Naive thymus-derived CD4-positive, alpha-beta T cell (primary cell): ENCODE measurements at regions not wholly inside any gene's neighbourhood (a gene's known extent, or its start where the extent isn't known, plus 50 kb on each side); places are given as distances from the start of the nearest gene placed in this dataset.

Experiments used
- ATAC-seq: fragments of 150-1000 bp; cut with Tn5 transposase; 2 replicates; pipeline ENCODE4 v1.10.0; 2021; ENCODE audit warnings: mild to moderate bottlenecking, moderate library complexity
- CTCF ChIA-PET: fragments of 350-600 bp; sonication (Branson Sonifier 250); formaldehyde crosslinking; loops from one replicate; lab custom pipeline; 2021; ENCODE audit warnings: antibody characterized with exemption; lab: Charles Lee
- POLR2A ChIA-PET: fragments of 350-600 bp; sonication (Branson Sonifier 250); formaldehyde crosslinking; loops from one replicate; lab custom pipeline; 2021; ENCODE audit warnings: antibody characterized with exemption, inconsistent platforms; lab: Charles Lee
- DNase-seq, 9 donors: peaks; one replicate each; pipeline versions ENCODE4 v3.0.0 to v3.0.0-alpha.2; 2020 to 2022; ENCODE audit warnings: mixed read lengths in 1 of 9
- H3K27ac ChIP-seq: one replicate; pipeline ENCODE4 v1.7.0; 2013; ENCODE audit warnings: mild to moderate bottlenecking, low read depth, low read length, moderate library complexity
- H3K27me3 ChIP-seq, 2 donors: one replicate each; pipeline ENCODE4 v1.7.0; 2013; ENCODE audit warnings: low read length in 2 of 2, mild to moderate bottlenecking in 2 of 2, moderate library complexity in 2 of 2; ENCODE audit not compliant: control insufficient read depth in 2 of 2, insufficient read depth in 2 of 2
- H3K36me3 ChIP-seq, 3 experiments: 1 replicate in 2 of 3; 2 replicates in 1 of 3; pipeline ENCODE4 v1.7.0; 2013; ENCODE audit warnings: low read length in 3 of 3, mild to moderate bottlenecking in 3 of 3, moderate library complexity in 1 of 3; ENCODE audit not compliant: insufficient read depth in 3 of 3, control insufficient read depth in 2 of 3
- H3K4me1 ChIP-seq, 2 donors: one replicate each; pipeline ENCODE4 v1.7.0; 2013; ENCODE audit warnings: low read length in 2 of 2, mild to moderate bottlenecking in 2 of 2, moderate library complexity in 1 of 2; ENCODE audit not compliant: control insufficient read depth in 2 of 2, insufficient read depth in 2 of 2
- H3K4me3 ChIP-seq: 2 replicates; pipeline ENCODE4 v1.7.0; 2013; ENCODE audit warnings: mild to moderate bottlenecking, low read length
- H3K9me3 ChIP-seq, 3 experiments: 1 replicate in 2 of 3; 2 replicates in 1 of 3; pipeline ENCODE4 v1.7.0; 2013; ENCODE audit warnings: low read length in 3 of 3; ENCODE audit not compliant: control insufficient read depth in 2 of 3
- H3K27ac Mint-ChIP-seq, 9 donors: one replicate each; pipeline ENCODE4 v1.8.0; 2020 to 2022; ENCODE audit warnings: mixed read lengths in 9 of 9, mild to moderate bottlenecking in 8 of 9, moderate library complexity in 5 of 9, inconsistent platforms in 2 of 9
- H3K27me3 Mint-ChIP-seq, 5 donors: one replicate each; pipeline ENCODE4 v1.8.0; 2021 to 2022; ENCODE audit warnings: mixed read lengths in 5 of 5, mild to moderate bottlenecking in 1 of 5
- H3K36me3 Mint-ChIP-seq, 5 donors: one replicate each; pipeline ENCODE4 v1.8.0; 2020 to 2022; ENCODE audit warnings: mixed read lengths in 5 of 5, mild to moderate bottlenecking in 3 of 5, inconsistent platforms in 1 of 5
- H3K4me1 Mint-ChIP-seq, 7 donors: one replicate each; pipeline ENCODE4 v1.8.0; 2020 to 2022; ENCODE audit warnings: mixed read lengths in 7 of 7, mild to moderate bottlenecking in 3 of 7, inconsistent platforms in 1 of 7
- H3K4me3 Mint-ChIP-seq, 10 donors: one replicate each; pipeline ENCODE4 v1.8.0; 2020 to 2022; ENCODE audit warnings: mild to moderate bottlenecking in 10 of 10, mixed read lengths in 10 of 10, moderate library complexity in 6 of 10, inconsistent platforms in 2 of 10
- H3K9me3 Mint-ChIP-seq, 11 donors: one replicate each; pipeline ENCODE4 v1.8.0; 2020 to 2022; ENCODE audit warnings: mixed read lengths in 11 of 11, mild to moderate bottlenecking in 4 of 11, inconsistent platforms in 1 of 11, moderate library complexity in 1 of 11
- intact Hi-C, 2 donors: fragments of 100-400 bp; cut with micrococcal nuclease; formaldehyde crosslinking; loops; one replicate each; pipeline ENCODE4 v1.15.1; 2023

DNA sequence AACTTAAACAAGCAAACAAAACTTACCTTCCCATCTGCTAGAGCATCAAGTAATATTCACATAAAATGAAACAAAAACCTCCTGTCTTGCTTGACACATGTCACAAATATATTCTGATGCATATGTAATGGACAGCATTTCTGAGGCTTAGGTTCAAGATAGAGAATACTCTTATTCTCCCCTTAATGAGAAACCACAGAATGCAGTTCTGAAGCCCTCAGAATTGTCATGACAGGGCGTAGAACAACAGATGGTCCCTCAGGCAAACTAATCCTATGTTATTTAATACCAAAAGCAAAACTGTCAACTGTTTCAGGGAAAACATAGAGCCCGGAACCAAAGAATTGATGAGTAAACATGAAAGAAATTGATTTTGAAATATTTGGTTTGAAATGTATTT is 229.9 kb upstream of the RIOK2 start:
- DNase-seq (no peak), ATAC-seq (no peak)
- intact Hi-C loops, result no loop called here
- Mint-ChIP-seq H3K4me3 (no peak overlapping the region), H3K27ac (no peak overlapping the region), H3K36me3 (no peaks in the 10 kb centered on the region), H3K9me3 (no peaks in the 10 kb centered on the region), H3K4me1 (no peaks in the 10 kb centered on the region), H3K27me3 (peaks cover 0 to 19% (median 7%) of the 10 kb centered on the region in 5 donors)
- Histone ChIP-seq H3K4me3 (no peak overlapping the region), H3K4me1 (no peaks in the 10 kb centered on the region), H3K27me3 (no peaks in the 10 kb centered on the region), H3K36me3 (no peaks in the 10 kb centered on the region), H3K27ac (no peak overlapping the region), H3K9me3 (no peaks in the 10 kb centered on the region)
- ChIA-PET POLR2A (no interaction called here), CTCF (no interaction called here)

- H3K9me3 ChIP-seq, result no peaks in the 10 kb centered on the region
- Mint-ChIP-seq H3K4me3 (no peak overlapping the region), H3K27ac (no peak overlapping the region), H3K36me3 (no peaks in the 10 kb centered on the region), H3K27me3 (peaks cover under 1 to 16% (median 5%) of the 10 kb centered on the region in 5 donors), H3K4me1 (no peaks in the 10 kb centered on the region), H3K9me3 (no peaks in the 10 kb centered on the region)
- intact Hi-C loops, result no loop called here
- ChIA-PET CTCF (no interaction called here), POLR2A (no interaction called here)
- H3K4me1 ChIP-seq, result no peaks in the 10 kb centered on the region
- ATAC-seq (no peak), DNase-seq (no peak)
- no peak overlapping the region for H3K4me3 ChIP-seq
- no peaks in the 10 kb centered on the region for H3K36me3 ChIP-seq
- no peaks in the 10 kb centered on the region for H3K27me3 ChIP-seq
- H3K27ac ChIP-seq, result no peak overlapping the region
Observed at GRCh38 chr5:97417986-97418385, 234.9 kb upstream of the RIOK2 start.

GRCh38 chr5:97418462-97418861 is 235.4 kb upstream of the RIOK2 start:
- Mint-ChIP-seq H3K9me3 (no peaks in the 10 kb centered on the region), H3K27ac (no peak overlapping the region), H3K36me3 (no peaks in the 10 kb centered on the region), H3K4me3 (no peak overlapping the region), H3K27me3 (peaks cover 0 to 15% (median 4%) of the 10 kb centered on the region in 5 donors), H3K4me1 (no peaks in the 10 kb centered on the region)
- Histone ChIP-seq H3K27me3 (no peaks in the 10 kb centered on the region), H3K9me3 (no peaks in the 10 kb centered on the region), H3K4me3 (no peak overlapping the region), H3K27ac (no peak overlapping the region), H3K4me1 (no peaks in the 10 kb centered on the region), H3K36me3 (no peaks in the 10 kb centered on the region)
- ChIA-PET CTCF (no interaction called here), POLR2A (no interaction called here)
- intact Hi-C loops, result no loop called here
- no peak for DNase-seq
- ATAC-seq, result no peak

DNA sequence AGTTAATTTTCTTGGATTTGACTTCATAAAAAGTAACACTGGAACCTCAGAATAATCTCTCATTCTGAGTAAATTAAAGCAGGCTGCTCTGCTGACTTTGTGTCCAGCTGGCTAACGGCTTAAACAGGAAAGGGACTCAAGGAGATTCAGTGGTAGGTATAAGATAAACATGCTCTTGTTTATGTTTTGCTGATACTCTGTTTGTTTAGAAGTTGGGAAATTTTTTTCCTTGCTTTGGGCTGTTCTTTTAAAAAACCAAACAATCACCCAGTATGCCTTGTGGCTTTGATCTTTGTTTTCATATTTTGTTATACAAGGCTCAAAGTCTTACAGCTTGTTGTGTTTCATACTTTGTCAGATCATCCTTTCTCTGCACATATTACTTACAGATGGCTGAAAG is 237.6 kb upstream of the RIOK2 start:
- Mint-ChIP-seq H3K27me3 (peaks cover 0 to 15% (median 4%) of the 10 kb centered on the region in 5 donors), H3K36me3 (no peaks in the 10 kb centered on the region), H3K9me3 (no peaks in the 10 kb centered on the region), H3K4me1 (no peaks in the 10 kb centered on the region), H3K4me3 (no peak overlapping the region), H3K27ac (no peak overlapping the region)
- Histone ChIP-seq H3K9me3 (no peaks in the 10 kb centered on the region), H3K36me3 (no peaks in the 10 kb centered on the region), H3K4me1 (no peaks in the 10 kb centered on the region), H3K27me3 (no peaks in the 10 kb centered on the region), H3K4me3 (no peak overlapping the region), H3K27ac (no peak overlapping the region)
- DNase-seq (no peak), ATAC-seq (no peak)
- intact Hi-C loops, result no loop called here
- CTCF ChIA-PET, result no interaction called here
- POLR2A ChIA-PET, result no interaction called here

DNA sequence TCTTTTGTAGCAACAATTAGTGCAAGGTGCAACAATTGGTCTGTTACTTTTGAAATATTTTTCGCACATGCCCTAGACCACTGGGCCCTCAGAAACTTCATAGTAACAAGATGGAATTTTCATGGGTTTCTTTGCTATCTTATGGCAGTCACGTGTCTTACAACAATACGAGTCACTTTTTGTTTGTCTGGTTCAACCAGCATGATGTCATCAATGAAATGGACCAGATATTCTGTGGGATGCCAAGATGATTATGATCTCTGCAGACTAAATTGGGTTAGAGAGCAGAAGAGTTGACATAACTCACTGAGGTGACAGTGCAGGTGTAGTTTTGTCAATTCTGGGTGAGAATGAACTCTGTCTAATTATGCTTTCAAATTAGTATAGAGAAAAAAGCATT is 239.6 kb upstream of the RIOK2 start:
- ATAC-seq (no peak), DNase-seq (no peak)
- peaks cover 3 to 14% (median 8%) of the 10 kb centered on the region in 5 donors for H3K27me3 Mint-ChIP-seq
- intact Hi-C loops, result no loop called here
- H3K4me1 Mint-ChIP-seq, result no peaks in the 10 kb centered on the region
- no peaks in the 10 kb centered on the region for H3K36me3 Mint-ChIP-seq
- Histone ChIP-seq H3K9me3 (no peaks in the 10 kb centered on the region), H3K27me3 (no peaks in the 10 kb centered on the region), H3K27ac (no peak overlapping the region), H3K4me1 (no peaks in the 10 kb centered on the region), H3K4me3 (no peak overlapping the region), H3K36me3 (no peaks in the 10 kb centered on the region)
- no peaks in the 10 kb centered on the region for H3K9me3 Mint-ChIP-seq
- no peak overlapping the region for H3K4me3 Mint-ChIP-seq
- H3K27ac Mint-ChIP-seq, result no peak overlapping the region
- POLR2A ChIA-PET, result no interaction called here
- CTCF ChIA-PET, result no interaction called here

DNA sequence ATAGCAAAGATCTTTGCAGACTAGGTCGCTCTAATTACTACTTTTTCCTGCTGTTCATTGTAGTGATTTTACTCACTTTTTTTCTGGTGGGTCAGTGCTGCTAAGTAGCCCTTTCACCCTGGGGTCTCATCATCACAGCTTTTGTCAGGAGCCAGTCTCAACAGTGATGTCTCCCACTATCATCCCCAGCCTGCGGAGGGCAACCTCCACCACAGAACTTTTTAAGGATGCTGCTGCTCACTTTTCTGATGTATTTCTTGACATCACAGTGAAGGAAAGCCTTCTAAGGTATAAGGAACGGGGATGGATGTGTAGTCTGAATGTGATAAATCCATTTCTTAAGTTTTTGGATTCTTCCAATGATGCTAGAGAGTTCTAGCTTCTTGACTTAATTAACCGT is 242.5 kb upstream of the RIOK2 start:
- Histone ChIP-seq H3K4me1 (no peaks in the 10 kb centered on the region), H3K27me3 (no peaks in the 10 kb centered on the region), H3K4me3 (no peak overlapping the region), H3K27ac (no peak overlapping the region), H3K36me3 (no peaks in the 10 kb centered on the region), H3K9me3 (no peaks in the 10 kb centered on the region)
- Mint-ChIP-seq H3K4me1 (no peaks in the 10 kb centered on the region), H3K27me3 (peaks cover 0 to 9% (median 3%) of the 10 kb centered on the region in 5 donors), H3K4me3 (no peak overlapping the region), H3K36me3 (no peaks in the 10 kb centered on the region), H3K9me3 (no peaks in the 10 kb centered on the region), H3K27ac (no peak overlapping the region)
- ChIA-PET CTCF (no interaction called here), POLR2A (no interaction called here)
- DNase-seq, result no peak
- intact Hi-C loops, result loop anchor here in 1 of 2 donors (1.0 kb wide), 1 partner anchor 1371 kb away; no protein-coding TSS in a partner anchor
- ATAC-seq, result no peak

DNA sequence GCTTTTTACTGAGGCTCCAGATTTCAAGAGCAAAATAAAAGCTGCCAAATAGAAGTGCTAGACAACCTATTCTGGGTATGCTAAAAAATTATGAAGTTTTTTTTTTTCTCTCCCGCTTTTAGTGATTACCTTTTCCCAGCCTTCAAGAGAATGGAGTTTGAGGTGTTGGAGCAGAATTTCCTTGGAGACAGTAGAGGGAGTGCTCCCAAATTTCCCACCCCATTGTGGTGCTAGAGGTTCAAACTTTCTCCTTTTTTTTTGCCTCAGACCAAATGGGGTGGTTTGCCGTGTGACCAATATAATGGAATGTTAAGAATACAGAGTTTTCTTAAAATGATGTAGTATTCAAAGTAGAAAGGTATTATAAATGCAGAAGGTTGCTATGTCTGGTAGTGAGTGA is 244.2 kb upstream of the RIOK2 start:
- no peaks in the 10 kb centered on the region for H3K9me3 ChIP-seq
- Mint-ChIP-seq H3K27me3 (peaks cover 0 to 15% (median 4%) of the 10 kb centered on the region in 5 donors), H3K4me3 (no peak overlapping the region), H3K9me3 (no peaks in the 10 kb centered on the region), H3K4me1 (no peaks in the 10 kb centered on the region), H3K27ac (no peak overlapping the region), H3K36me3 (no peaks in the 10 kb centered on the region)
- no peak overlapping the region for H3K27ac ChIP-seq
- no peak overlapping the region for H3K4me3 ChIP-seq
- no peak for DNase-seq
- ATAC-seq, result no peak
- H3K27me3 ChIP-seq, result no peaks in the 10 kb centered on the region
- ChIA-PET CTCF (no interaction called here), POLR2A (no interaction called here)
- intact Hi-C loops, result no loop called here
- H3K36me3 ChIP-seq, result no peaks in the 10 kb centered on the region
- no peaks in the 10 kb centered on the region for H3K4me1 ChIP-seq
